Transverse colon (tissue), 4 donors: ENCODE measurements at regions not wholly inside any gene's neighbourhood (a gene's known extent, or its start where the extent isn't known, plus 50 kb on each side); places are given as distances from the start of the nearest gene placed in this dataset.

Source experiments
- DNase-seq: peaks from one replicate; pipeline ENCODE4 v3.0.0-alpha.2; 2019
- H3K27ac ChIP-seq, 4 donors: fragments of 200-600 bp; sonication (generic); 2 replicates each; pipeline ENCODE4 v1.5.1; 2016 to 2018; ENCODE audit warnings: inconsistent platforms in 4 of 4
- H3K27me3 ChIP-seq: fragments of 200-600 bp; sonication (generic); 2 replicates; pipeline ENCODE4 v1.5.1; 2017; ENCODE audit warnings: inconsistent platforms
- H3K36me3 ChIP-seq, 4 donors: fragments of 200-600 bp; sonication (generic); 2 replicates each; pipeline ENCODE4 v1.5.1; 2017 to 2019; ENCODE audit warnings: inconsistent platforms in 4 of 4
- H3K4me1 ChIP-seq, 4 donors: fragments of 200-600 bp; sonication (generic); 2 replicates each; pipeline ENCODE4 v1.5.1; 2017 to 2020; ENCODE audit warnings: inconsistent platforms in 4 of 4
- H3K4me3 ChIP-seq, 4 donors: fragments of 200-600 bp; sonication (generic); 1 replicate in 1 of 4; 2 replicates in 3 of 4; pipeline versions ENCODE4 v1.5.1 to v1.6.1; 2017 to 2019; ENCODE audit warnings: inconsistent platforms in 4 of 4
- H3K9me3 ChIP-seq, 2 donors: fragments of 200-600 bp; sonication (generic); 2 replicates each; pipeline ENCODE4 v1.5.1; 2017 to 2019; ENCODE audit warnings: inconsistent platforms in 2 of 2
- EP300 ChIP-seq: sonication (generic); formaldehyde crosslinking; IDR thresholded peaks from one replicate; pipeline ENCODE4 v1.6.1; 2017; ENCODE audit warnings: antibody characterized with exemption, low read depth
- POLR2A ChIP-seq: fragments of 450-650 bp; IDR thresholded peaks from one replicate; pipeline ENCODE4 v1.6.1; 2016; ENCODE audit warnings: antibody characterized with exemption, mild to moderate bottlenecking, moderate library complexity
- POLR2AphosphoS5 ChIP-seq, 3 donors: sonication (generic); formaldehyde crosslinking; IDR thresholded peaks; one replicate each; pipeline ENCODE4 v1.6.1; 2016; ENCODE audit warnings: antibody characterized with exemption in 3 of 3
- WGBS, 2 donors: methylation state at CpG; one replicate each; pipeline ENCODE4 v1.1.5; 2018; ENCODE audit warnings: low coverage in 1 of 2; 5-methylcytosine and 5-hydroxymethylcytosine counted together
- in situ Hi-C, 4 donors: fragments of 200-750 bp; cut with MboI; loops; one replicate each; pipeline versions ENCODE4 v1.15.0 to v1.15.1; 2017; ENCODE audit warnings: low sequenced_read_pairs in 3 of 4, low pct_ligation_motif_present in 1 of 4, low pct_unique_long_range_greater_than_20kb in 1 of 4
- intact Hi-C: fragments of 100-400 bp; cut with DNase I; formaldehyde crosslinking; loops from one replicate; pipeline ENCODE4 v1.15.1; 2023; ENCODE audit warnings: low total_unique reads
- TF ChIP-seq, protein P1 (sequence below), 5 experiments: fragments of 200-600 bp in 3 of 5; fragments of 450-650 bp in 2 of 5; sonication (generic) in 3 of 5; IDR thresholded peaks; 1 replicate in 2 of 5; 2 replicates in 3 of 5; pipeline ENCODE4 v1.5.1; 2016 to 2017; ENCODE audit warnings: antibody characterized with exemption in 5 of 5, inconsistent platforms in 3 of 5, mild to moderate bottlenecking in 2 of 5, moderate library complexity in 1 of 5

DNA sequence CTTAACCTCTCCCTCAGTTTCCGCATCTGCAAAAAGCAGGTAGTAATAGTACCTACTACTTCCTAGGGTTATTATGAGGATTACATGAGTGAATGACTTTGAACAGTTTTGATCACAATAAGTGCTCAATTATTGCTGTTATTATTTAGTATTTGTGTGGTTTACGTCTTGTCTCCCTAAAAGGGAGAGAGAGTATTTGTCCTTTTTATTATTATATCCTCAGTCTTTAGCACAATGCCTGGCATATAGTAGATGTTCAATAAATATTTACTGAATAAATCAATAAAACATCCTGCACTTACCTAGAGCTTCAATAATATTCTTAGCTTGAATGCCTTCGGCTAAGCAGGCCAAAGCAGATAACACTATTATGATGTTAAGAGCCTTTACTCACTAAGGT is 160.0 kb downstream of the TANC2 start:
- Histone ChIP-seq H3K4me1 (no peaks in the 10 kb centered on the region), H3K36me3 (no peaks in the 10 kb centered on the region), H3K27me3 (no peaks in the 10 kb centered on the region), H3K4me3 (no peak overlapping the region), H3K9me3 (no peaks in the 10 kb centered on the region), H3K27ac (no peak overlapping the region)
- in situ Hi-C loops: no loop called here
- intact Hi-C loops: no loop called here
- WGBS, 2 donors: 96 to 100% methylated on average over 3 of the region's 3 CpGs
- no peak for DNase-seq
- no peak for TF ChIP-seq EP300

DNA sequence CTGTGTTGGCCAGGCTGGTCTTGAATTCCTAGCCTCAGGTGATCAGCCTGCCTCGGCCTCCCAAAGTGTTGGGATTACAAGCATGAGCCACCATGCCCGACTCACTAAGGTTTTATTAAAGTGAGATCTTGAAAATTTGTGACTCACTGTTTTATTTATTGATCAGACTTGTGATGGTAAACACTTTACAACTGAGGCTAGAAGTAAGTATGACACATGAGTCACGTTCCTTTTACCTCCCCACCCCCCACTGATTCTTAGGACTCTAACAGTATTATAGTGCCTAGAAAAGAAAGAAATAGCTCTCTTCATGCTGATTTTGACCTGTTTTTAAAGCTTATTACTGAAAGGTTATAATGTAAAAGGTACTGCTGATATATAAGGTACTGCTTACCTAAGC is 160.6 kb downstream of the TANC2 start:
- WGBS, 2 donors: 44 to 81% methylated on average over 1 to 3 of the region's 3 CpGs
- H3K4me3 ChIP-seq: no peak overlapping the region

DNA sequence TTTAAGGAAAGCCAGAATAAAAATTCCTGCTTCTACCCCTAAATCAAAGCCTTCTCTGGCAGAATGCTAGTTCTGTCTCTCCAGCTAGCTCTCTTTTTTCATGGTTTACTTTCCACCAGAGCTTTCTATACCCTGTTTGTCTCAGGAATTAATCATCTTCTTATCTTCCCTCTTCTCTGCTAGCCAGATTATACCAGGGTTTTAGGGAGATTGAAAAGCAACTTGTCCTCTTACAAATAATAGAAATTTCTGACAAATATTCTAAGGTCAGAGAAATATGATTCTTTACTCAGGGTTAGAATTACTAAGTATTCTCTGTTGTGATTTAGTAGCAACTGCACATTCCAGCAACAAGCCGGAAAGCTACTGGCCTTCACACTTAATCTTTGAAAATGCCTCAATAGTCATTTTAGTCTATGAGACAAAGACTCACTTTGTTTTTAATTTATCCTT is 166.4 kb downstream of the TANC2 start:
- DNase-seq: no peak
- TF ChIP-seq EP300 (no peak), POLR2A (no peak), POLR2AphosphoS5 (IDR thresholded peaks at IDR 0.05) (no peak)
- TF ChIP-seq, protein P1, sequence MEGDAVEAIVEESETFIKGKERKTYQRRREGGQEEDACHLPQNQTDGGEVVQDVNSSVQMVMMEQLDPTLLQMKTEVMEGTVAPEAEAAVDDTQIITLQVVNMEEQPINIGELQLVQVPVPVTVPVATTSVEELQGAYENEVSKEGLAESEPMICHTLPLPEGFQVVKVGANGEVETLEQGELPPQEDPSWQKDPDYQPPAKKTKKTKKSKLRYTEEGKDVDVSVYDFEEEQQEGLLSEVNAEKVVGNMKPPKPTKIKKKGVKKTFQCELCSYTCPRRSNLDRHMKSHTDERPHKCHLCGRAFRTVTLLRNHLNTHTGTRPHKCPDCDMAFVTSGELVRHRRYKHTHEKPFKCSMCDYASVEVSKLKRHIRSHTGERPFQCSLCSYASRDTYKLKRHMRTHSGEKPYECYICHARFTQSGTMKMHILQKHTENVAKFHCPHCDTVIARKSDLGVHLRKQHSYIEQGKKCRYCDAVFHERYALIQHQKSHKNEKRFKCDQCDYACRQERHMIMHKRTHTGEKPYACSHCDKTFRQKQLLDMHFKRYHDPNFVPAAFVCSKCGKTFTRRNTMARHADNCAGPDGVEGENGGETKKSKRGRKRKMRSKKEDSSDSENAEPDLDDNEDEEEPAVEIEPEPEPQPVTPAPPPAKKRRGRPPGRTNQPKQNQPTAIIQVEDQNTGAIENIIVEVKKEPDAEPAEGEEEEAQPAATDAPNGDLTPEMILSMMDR (IDR thresholded peaks at IDR 0.05): no peak
- intact Hi-C loops: no loop called here
- no peaks in the 10 kb centered on the region for H3K36me3 ChIP-seq
- H3K27me3 ChIP-seq: no peaks in the 10 kb centered on the region
- no peak overlapping the region for H3K27ac ChIP-seq
- H3K9me3 ChIP-seq: no peaks in the 10 kb centered on the region
- H3K4me3 ChIP-seq: no peak overlapping the region
- in situ Hi-C loops: no loop called here
- no peaks in the 10 kb centered on the region for H3K4me1 ChIP-seq
- 80 to 81% methylated on average over 1 of the region's 1 CpG for WGBS, 2 donors

More for the DNA sequence above, 160.6 kb downstream of the TANC2 start:
- H3K36me3 ChIP-seq: no peaks in the 10 kb centered on the region
- TF ChIP-seq, protein P1 (IDR thresholded peaks at IDR 0.05): no peak
- TF ChIP-seq EP300: no peak
- H3K9me3 ChIP-seq: no peaks in the 10 kb centered on the region
- H3K4me1 ChIP-seq: no peaks in the 10 kb centered on the region
- H3K27ac ChIP-seq: no peak overlapping the region
- DNase-seq: no peak
- H3K27me3 ChIP-seq: no peaks in the 10 kb centered on the region
- intact Hi-C loops: no loop called here
- in situ Hi-C loops: no loop called here

DNA sequence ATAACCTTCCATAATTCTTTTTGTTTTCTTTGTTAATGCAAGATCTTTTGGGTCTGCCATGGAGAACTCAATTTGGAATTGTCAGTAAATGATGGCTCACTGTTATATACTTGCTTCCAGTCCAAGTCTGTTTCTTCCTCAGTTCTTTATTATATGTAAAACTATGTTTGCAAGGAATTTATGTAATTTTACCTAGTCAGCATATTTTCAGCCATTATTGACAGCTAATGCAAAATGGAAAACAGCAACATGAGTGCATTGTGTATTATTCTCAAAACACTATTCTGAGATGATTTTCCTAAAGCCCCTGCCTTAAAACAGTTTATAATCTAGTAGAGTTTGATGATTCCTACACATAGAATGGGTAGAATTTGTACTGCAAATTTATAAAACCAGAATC is 167.5 kb downstream of the TANC2 start:
- in situ Hi-C loops (no loop called here), intact Hi-C loops (no loop called here)
- no peaks in the 10 kb centered on the region for H3K36me3 ChIP-seq
- no peaks in the 10 kb centered on the region for H3K9me3 ChIP-seq
- no peak for TF ChIP-seq POLR2AphosphoS5 (IDR thresholded peaks at IDR 0.05)
- TF ChIP-seq EP300: no peak
- TF ChIP-seq POLR2A: no peak
- TF ChIP-seq, protein P1 (IDR thresholded peaks at IDR 0.05): no peak
- no peaks in the 10 kb centered on the region for H3K27me3 ChIP-seq
- no peak for DNase-seq
- H3K4me1 ChIP-seq: no peaks in the 10 kb centered on the region
- no peak overlapping the region for H3K27ac ChIP-seq
- no peak overlapping the region for H3K4me3 ChIP-seq

DNA sequence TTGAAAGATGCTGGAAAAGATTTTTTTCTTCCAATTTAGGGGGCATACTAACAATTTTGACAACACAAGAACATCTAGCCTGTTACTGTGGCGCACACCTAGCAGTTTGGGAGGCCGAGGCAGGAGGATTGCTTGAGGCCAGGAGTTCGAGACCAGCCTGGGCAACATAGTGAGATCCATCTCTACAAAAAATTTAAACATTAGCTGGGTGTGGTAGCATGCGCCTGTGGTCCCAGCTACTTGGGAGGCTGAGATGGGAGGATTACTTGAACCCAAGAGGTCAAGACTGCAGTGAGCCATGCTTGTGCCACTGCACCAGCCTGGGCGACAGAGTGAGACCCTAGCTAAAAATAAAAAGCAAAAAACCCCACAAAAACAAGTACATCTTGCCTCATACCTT is 168.8 kb downstream of the TANC2 start:
- Histone ChIP-seq H3K4me3 (no peak overlapping the region), H3K27me3 (no peaks in the 10 kb centered on the region), H3K36me3 (no peaks in the 10 kb centered on the region), H3K4me1 (no peaks in the 10 kb centered on the region), H3K9me3 (no peaks in the 10 kb centered on the region), H3K27ac (no peak overlapping the region)
- 92 to 100% methylated on average over 2 to 5 of the region's 5 CpGs for WGBS, 2 donors
- DNase-seq: no peak
- TF ChIP-seq, protein P1 (IDR thresholded peaks at IDR 0.05): no peak
- no peak for TF ChIP-seq POLR2AphosphoS5 (IDR thresholded peaks at IDR 0.05)
- in situ Hi-C loops (no loop called here), intact Hi-C loops (no loop called here)
